Stimulated activated CD8-positive, alpha-beta memory T cell treated with anti-CD3 and anti-CD28 coated beads, Interleukin-4, amount 100 ng/mL, for 4 hours (primary cell): ENCODE measurements at regions not wholly inside any gene's neighbourhood (a gene's known extent, or its start where the extent isn't known, plus 50 kb on each side); places are given as distances from the start of the nearest gene placed in this dataset.
"Not testable (repeated sequence)": the region's sequence is repeated elsewhere in the genome, so short reads cannot be mapped to it uniquely, and the experiment has no call there.

Experiments
- DNase-seq, 2 donors: peaks; one replicate each; pipeline ENCODE4 v3.0.0-alpha.2; 2020; ENCODE audit warnings: low read depth in 2 of 2, low spot score in 1 of 2

DNA sequence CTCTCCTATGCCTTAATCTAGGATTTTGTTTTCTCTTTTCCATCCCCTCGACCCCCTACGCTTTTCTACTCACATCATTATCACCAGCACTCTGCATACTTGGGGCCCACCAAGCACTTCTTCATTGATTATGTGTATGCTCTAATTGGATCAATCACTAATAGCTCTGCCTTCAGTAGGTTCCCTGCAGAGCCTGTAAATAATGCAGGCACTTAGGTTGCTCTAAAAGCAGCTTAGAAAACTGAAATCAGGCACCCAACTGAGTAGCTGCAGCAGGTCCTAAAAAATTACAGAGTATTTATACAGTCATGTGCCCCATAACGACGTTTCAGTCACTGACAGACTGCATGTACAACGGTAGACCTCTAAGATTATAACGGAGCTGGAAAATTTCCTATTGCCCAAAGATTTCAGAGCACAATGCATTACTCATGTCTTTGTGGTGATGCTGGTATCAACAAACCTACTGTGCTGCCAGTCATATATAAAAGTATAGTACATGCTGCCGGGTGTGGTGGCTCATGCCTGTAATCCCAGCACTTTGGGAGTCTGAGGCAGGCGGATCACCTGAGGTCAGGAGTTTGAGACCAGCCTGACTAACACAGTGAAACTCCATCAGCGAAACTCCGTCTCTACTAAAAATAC is 280.4 kb downstream of the HS3ST3B1 start:
- no peak for DNase-seq

DNA sequence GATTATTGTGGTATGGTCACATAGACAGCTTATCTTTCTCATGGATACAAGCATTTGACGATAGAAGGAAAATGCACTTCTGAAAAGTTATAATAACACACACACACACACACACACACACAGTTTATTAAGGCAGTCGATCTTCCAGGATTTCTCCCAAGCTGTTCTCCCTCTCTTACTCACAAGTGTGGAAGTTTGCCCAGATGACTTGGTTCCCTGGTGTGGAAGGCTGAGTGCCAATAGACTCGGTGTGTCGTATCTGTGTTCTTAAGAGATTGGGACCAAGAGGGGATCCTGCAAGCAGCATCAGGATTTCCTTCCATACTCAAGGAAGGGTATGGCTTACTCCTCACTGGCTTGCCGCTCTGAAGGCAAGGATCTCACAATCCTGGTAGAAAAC is 279.6 kb downstream of the HS3ST3B1 start:
- DNase-seq = no peak

DNA sequence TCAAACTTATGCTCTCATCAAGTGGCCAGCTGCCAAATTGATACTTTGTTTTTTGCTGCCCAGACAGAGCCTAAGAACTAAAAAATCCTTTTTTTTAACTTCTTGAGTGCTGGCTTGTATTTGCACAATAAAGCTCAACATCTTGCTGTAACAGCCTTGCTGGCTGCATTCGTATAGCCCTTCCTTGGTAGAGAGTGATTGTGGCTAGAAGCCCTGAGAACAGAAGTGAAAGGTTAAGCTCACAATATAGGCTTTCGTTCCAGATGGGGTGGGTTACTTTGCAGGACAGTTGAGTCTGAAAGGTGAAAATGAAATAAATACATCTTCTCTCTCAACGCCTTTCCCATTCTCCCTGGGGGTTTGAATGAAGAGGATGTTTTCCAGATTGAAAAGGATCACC is 278.8 kb downstream of the HS3ST3B1 start:
- DNase-seq = no peak

DNA sequence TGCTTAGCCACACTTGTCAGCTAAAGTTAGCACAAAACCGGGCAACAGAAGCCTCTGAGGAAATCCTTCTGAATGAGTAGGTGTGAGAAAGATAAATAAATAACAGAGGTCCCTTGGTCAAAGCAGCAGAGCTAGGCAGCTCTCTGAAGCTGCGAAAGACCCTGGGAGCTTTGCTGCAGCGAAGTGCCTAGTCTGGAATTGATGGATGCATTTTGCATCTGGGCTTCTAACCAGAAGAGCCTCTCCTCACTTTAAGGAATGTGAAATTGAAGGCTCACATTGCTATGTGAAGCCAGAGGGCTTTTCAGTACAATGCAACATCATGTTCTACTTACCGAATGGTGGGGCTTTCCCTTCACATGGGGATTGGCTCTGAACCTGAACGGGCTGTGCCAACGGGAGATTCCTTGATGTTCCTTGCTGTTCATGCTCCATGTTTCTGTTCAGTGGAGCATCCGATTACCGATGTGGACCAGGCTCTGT is 274.6 kb downstream of the HS3ST3B1 start:
- no peak for DNase-seq

DNA sequence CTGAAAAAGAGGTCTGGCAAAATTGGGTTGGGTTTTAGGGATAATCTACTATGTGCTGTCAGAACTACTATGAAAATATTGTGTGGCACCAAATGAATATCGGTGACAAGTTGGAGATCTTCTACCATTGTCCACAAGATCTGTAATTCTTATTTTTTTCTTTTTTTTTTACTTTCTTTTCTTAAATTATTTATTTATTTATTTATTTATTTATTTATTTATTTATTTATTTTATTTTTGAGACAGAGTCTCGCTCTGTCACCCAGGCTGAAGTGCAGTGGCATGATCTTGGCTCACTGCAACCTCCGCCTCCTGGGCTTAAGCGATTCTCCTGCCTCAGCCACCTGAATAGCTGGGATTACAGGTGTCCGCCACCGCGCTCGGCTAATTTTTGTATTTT is 259.4 kb downstream of the HS3ST3B1 start:
- DNase-seq = not testable (repeated sequence)

DNA sequence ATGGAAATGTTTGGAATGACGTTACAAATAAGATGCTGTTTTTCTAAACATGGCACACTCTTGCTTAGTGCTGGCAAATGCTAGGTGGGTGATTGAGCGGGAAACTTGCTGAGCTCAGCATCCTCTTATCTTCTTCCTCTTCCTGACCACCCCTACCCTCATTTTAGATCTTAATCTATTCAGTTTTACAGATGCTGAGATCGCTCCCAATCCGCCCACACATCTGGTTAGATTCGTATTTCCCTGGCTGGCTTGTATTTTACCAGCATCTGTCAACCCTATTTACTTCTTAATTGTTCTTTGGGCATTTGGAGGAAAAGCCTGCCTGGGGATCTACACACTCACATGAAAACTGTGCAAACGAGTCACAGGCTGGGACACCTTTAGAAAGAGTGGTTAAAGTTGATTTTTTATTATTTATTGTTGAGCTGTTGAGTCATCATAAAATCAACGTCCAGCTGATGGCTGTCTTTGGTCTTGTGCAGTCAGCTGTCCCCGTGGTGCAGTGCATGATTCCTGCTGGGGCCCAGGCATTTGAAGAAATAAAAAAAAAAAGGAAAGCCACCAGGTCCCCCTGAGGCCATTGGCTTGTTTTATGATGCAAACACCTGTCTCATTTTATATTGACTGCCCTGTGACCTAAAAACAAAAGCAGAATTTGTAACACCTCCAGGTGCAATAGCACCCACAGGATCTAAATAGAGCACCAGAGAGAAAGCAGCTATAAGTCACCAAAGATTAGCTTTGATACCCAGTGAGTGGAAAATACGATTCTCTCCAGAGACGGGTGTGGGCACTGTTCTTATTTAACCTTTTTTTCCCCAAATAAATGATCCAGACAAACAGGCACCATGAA is 258.6 kb downstream of the HS3ST3B1 start:
- DNase-seq = no peak

DNA sequence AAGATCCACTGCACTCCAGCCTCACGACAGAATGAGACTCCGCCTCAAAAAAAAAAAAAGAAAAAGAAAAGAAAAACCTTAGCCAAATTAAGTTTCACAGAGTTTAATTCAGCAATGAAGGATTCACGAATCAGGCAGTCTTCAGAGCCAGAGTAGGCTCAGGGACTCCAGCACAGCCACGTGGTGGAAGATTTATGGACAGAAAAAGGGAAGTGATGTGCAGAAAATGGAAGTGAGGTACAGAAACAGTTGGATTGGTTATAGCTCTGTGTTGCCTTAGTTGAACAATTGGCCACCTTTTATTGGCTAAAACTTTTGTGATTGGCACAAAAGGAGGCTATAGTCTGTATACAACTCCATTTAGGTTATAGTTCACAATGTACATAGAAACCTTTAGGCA is 256.6 kb downstream of the HS3ST3B1 start:
- no peak for DNase-seq

DNA sequence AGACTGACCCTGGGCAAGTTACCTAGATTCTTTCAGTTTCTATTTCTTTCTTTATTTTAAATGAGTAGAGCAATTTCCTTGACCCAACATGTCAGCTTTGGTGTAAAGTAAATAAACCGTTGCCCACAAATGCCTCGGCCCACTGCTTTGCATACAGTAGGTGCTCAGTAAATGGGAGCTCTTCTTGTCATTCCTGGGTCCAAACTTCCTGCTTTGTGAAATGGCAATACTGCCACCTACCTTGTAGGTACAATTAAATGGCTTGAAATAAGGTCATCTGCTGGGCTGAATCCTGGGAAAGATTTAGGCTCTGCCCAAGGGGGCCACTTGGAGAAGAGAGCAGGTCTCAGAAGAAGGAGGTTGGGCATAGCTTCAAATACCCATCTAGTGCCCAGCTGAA is 253.0 kb downstream of the HS3ST3B1 start:
- DNase-seq = no peak

DNA sequence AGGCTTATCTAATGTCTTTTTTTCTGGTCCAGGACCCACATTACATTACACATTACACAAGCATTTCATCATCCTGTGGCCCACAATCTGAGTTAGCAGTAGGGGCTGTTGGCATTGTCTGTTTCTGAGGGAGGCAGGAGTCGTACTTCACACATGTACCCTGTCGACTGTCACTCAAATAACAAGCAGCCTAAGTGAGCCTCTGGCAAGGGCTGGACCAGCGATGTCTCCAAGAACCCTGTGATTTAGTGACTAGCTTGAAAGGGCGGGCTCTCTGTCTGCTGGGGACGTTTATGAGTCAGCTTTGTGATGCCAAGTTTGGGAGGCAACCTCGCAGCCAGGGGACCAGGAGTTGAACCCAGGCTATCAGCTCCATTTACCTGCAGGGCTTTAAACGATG is 251.4 kb downstream of the HS3ST3B1 start:
- DNase-seq = no peak

DNA sequence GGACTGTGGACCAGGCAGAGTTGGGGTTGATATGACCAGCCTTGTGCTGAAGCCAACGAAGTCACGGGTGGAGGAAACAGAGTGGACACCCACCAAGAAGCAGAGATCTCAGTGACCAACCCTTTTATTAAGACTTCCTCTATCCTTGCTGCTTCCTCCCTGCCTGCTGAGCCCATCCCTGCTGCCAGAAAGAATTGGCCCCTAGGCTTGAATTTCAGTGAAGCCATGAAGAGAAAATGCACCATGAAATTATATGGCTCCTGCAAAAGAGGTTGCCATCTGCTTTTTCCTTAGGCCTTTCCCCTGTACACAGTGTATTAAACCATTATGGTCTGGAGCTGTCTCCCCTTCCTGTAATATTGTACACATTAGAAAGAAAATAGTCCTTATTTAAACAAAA is 246.7 kb downstream of the HS3ST3B1 start:
- DNase-seq = no peak

DNA sequence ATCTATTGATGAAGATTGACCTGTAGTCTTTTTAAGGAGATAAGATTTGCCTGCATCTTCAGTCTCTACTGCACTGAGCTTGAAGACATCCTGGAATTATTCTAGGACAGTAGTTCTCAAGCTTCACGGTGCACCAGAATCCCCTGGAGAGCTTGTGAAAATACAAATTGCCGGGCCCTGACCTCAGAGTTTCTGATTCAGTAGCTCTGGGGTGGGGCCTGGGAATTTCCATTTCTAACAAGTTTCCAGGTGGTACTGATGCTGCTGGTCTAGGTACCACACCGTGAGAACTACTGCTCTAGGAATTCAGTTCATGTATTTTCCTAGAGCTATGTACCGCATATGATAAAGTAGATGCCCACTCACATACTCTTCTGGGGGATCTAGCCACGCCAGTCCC is 246.1 kb downstream of the HS3ST3B1 start:
- DNase-seq = no peak

DNA sequence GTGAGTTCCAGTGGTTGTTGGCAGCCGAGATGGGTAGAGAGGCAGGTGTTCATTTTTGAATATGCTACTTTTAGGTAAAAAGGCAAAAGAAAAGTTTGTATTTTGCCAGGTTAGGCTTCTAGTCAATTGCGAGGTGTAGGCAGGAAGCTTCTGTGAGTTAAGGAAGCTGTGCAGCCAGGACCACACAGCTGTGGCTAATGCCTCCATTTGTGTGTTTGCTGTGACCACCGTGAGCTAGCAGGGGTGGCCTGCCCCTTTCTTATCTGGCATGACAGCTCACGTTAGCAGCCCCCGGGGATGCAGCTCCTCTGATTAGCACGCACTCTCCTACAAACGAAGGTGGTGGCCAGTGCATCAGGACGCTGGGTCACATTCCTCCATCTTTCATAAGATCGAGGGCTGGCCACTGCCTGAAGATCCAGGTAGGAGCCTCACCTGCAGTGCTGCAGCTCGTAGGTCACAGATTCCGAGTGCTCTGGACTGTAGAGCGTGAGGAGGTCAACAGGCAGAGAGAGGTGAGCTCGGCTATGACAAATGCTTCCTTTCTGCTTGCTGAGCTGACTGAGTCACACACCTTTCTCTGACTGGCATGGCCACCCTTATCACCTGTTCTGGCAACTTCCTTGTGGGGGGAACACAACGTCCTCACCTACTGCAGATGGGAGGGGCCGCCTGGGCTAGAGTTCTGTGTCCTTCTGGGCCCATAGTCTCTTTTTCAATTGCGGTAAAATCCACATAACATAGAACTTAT is 244.4 kb downstream of the HS3ST3B1 start:
- DNase-seq = no peak

DNA sequence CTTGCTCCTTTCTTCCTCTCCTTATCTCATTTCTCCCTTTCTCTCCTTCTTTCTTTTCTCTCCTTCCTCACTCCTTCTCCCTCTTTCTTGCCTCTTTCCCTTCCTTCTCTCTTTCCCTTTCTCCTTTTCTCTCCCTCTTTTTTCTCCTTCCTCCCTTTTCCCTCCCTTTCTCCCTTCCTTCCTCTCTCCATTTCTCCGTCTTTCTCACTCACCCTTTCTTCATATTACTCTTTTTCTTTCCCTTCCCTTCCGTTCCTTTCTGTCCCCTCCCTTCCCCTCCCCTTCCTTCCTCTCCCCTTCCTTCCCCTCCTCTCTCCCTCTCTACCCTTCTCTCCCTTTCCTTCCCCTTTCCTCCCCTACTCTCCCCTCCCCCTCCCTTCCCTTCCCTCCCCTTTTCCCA is 240.8 kb downstream of the HS3ST3B1 start:
- DNase-seq = no peak

DNA sequence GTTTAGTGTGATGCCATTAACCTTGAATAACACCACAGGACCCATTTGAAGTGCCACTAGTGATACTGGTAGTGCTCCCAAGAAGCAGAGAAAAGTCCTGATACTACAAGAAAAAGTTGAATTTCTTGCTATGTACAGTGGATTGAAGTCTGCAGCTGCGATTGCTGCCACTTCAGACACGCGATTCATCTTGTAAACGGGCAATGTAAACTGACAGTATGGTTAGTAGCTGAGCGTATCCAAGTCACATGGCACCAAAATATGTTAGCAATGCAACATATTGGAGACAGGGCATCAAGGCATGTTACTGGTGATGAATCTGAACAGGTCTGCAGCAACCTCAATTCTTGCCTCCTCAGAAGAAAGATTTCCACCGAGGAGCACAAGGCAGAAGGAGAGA is 238.9 kb downstream of the HS3ST3B1 start:
- DNase-seq = no peak

DNA sequence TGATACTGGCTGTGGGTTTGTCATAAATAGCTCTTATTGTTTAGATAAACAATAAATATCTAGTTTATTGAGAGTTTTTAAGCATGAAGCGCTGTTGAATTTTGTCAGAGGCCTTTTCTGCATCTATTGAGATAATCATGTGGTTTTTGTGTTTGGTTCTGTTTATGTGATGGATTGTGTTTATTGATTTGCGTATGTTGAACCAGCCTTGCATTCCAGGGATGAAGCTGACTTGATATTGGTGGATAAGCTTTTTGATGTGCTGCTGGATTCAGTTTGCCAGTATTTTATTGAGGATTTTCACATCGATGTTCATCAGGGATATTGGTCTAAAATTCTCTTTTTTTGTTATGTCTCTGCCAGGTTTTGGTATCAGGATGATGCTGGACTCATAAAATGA is 231.4 kb downstream of the HS3ST3B1 start:
- not testable (repeated sequence) for DNase-seq

DNA sequence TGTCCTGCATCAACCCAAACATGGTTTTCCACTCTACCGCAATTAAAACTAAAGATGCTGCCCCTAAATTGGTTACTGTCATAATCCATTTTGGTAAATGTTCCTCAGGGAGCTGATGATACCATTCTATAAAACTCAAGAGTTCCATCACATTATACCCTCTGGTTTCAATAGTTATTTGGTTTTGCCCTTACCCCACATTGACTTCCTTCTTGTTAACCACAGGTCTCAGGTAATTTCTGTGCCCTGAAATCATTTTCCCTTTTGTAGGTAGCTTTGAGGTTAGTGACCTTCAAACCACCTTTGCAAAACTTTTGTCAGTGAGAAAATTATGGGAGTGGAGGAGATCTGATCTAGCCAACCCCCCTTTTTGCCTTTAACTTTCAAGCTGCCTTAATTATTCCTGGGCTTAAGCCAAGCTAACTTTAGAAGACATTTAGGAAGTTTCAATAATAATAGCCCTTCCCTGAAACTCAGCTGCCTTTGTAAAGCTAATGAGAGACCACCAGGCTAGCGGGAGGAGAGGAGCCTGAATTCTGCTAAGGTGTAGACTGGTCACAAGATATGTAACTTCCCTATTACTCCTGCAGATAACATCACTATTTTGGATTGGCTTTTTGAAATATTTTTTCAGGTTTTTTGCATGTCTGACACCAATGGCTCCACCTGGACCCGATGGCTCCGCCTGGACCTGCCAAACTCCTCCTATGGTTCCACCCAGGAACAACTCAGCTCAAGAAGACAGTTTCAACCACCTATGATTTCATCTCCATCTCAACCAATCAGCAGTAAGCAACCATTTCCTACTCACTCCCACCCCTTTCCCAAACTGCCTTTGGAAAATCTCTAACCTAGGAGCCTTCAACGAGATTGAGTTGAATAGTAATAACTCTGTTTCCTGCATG is 224.9 kb downstream of the HS3ST3B1 start:
- no peak for DNase-seq

DNA sequence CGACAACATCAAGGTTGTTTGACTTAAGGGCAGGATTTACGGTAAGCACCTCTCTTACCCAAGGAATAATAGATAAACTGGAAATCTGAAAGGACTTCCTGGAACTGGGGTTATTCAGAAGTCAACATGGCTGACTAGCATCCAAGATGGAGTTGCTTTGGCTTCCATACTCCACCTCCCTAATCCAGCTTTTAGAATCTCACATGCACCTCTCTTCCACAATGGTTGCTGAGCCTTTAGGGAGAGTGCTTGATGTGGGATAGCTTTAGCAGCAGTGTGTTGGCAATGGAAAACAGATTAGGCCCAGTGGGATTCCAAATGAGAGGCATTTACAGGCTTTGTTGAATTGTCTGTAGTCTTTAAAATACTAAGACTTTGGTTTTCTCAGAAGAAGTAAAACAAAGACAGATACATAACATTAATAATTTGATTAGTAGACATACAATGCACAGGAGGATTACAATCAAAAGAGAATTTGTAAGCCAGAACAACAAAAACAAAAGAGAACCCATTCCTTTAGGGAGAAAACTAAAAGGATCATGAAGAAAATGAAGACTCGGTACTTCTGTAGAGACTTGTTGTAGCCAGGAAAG is 222.0 kb downstream of the HS3ST3B1 start:
- no peak for DNase-seq

DNA sequence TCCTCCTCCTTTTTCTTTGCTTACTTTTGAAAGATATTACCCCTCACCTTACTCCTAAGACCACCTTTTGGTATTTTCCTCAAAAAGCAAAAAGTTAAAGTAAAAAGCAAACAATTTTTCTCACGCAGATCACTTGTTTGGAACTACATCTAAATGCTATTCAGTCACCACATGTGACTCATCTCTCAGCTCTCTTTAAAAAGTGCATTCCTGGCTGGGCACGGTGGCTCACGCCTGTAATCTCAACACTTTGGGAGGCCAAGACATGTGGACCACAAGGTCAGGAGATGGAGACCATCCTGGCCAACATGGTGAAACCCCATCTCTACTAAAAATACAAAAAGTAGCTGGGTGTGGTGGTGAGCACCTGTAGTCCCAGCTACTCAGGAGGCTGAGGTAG is 218.0 kb downstream of the HS3ST3B1 start:
- DNase-seq = not testable (repeated sequence)

DNA sequence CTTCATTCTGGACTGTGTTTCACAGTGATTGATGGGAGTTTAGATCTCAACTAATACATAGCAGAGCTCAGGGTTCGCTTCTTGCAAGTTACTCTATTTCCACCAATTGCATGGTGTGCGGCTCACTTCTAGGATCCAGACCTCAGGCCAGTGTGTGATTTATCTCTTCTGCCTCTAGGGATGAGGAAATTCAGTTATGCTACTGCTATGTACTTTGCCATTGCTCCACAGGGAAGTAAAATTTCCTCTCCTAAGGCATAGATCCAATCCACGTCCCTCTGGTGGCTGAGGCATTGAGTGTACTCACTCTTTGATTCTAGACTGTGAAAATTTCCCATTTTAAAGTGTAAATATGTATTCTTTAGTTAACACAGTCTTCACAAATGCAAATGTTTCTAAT is 214.1 kb downstream of the HS3ST3B1 start:
- no peak for DNase-seq

DNA sequence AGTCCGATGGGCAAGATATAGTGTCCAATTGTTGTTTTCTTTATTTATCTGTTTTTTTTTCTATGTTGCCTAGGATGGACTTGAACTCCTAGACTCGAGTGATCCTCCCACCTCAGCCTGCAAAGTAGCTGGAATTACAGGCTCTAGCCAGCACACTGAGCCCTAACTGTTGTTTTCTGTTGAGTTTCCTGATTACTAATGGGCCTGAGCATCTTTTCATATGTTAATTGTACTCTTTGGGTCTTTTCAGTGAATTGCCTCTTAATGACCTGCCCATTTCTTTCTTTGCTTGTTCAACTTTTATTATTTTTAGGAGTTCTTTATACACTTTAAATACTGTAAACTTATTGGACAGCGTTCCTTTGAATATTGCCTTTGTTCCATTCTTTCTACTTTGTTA is 213.0 kb downstream of the HS3ST3B1 start:
- DNase-seq = no peak

DNA sequence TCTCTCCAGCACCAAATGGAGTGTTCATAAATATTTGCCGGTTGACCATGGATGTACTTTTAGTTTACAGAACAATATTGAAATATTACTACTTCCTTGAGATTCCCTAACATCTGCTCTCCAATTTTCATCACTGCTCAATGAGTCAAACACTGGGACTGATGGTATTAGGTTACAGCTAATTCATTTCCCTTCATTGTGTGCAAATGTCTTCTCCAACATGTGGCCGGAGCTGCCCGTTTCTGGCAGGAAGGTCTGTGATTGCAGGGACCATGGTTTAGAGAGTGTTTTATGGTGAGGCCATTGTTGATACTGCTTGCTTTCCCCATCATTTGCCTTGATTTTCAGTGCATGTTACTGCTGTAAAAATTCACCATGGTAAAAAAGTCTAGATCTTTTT is 209.3 kb downstream of the HS3ST3B1 start:
- no peak for DNase-seq
